ENCODE measurements at regions not wholly inside any gene's neighbourhood (a gene's known extent, or its start where the extent isn't known, plus 50 kb on each side); places are given as distances from the start of the nearest gene placed in this dataset.

DNA sequence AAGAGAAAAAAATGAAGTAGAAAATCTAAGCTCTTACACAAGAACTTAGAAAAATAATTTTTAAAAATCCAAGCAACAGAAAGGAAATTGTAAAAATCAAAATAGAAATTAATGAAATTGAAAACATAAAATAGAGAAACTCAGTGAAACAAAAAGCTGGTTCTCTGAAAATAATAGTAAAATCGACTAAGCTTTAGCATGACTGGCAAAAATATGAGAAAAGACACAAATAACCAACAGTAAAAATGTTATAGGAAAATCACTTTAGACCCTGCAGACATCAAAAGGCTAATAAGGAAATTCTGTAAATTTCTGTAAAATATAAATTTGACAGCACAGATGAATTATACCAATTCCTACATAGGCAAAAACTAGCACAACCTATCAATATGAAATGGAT, 768.9 kb upstream of the LRRTM1 start:
- no peak for DNase-seq (ENCODE audit: low spot score)
- TF ChIP-seq, protein P1, sequence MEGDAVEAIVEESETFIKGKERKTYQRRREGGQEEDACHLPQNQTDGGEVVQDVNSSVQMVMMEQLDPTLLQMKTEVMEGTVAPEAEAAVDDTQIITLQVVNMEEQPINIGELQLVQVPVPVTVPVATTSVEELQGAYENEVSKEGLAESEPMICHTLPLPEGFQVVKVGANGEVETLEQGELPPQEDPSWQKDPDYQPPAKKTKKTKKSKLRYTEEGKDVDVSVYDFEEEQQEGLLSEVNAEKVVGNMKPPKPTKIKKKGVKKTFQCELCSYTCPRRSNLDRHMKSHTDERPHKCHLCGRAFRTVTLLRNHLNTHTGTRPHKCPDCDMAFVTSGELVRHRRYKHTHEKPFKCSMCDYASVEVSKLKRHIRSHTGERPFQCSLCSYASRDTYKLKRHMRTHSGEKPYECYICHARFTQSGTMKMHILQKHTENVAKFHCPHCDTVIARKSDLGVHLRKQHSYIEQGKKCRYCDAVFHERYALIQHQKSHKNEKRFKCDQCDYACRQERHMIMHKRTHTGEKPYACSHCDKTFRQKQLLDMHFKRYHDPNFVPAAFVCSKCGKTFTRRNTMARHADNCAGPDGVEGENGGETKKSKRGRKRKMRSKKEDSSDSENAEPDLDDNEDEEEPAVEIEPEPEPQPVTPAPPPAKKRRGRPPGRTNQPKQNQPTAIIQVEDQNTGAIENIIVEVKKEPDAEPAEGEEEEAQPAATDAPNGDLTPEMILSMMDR (IDR thresholded peaks at IDR 0.05; ENCODE audit: extremely low read depth, missing control alignments), result no peak

DNA sequence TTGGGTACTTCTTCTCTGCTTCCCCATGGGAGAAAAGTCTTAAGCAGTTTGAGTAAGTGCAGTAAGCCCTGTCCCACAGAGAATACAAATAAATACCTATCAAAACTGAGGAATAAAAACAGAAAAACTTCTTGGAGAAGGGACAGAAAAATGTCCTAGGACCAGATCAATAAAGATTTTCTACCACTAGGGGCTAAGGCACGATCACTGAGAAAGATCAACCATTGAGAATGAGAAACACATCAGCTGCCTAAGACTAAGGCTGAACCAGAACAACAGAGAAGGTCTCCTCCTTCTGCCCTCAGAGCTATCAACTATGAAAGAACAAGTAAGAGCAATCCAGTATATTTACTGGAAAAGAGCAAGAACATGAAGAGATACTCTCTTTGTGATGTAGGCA, 763.6 kb upstream of the LRRTM1 start:
- TF ChIP-seq, protein P1 (IDR thresholded peaks at IDR 0.05; ENCODE audit: extremely low read depth, missing control alignments), result no peak
- DNase-seq (ENCODE audit: low spot score), result no peak

DNA sequence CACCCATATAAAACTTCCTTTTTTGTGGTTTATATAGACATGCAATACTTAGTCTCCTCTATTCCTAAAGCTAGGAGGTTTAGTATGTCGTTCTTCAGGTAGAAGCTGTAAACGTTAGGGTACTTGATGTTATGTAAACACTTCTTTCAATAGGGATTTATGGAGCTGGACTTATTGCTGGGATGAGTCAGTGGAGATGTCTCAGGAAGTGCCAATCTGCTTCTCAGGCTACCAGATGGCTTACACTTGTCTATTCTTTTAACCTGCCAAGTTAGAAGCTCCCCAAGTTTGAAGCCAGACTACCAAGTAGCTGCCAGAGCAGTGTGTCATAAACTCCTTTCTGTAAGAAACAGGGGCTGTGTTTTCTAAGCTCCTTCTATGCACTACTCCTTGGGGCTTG, 756.5 kb upstream of the LRRTM1 start:
- no peak for DNase-seq (ENCODE audit: low spot score)

DNA sequence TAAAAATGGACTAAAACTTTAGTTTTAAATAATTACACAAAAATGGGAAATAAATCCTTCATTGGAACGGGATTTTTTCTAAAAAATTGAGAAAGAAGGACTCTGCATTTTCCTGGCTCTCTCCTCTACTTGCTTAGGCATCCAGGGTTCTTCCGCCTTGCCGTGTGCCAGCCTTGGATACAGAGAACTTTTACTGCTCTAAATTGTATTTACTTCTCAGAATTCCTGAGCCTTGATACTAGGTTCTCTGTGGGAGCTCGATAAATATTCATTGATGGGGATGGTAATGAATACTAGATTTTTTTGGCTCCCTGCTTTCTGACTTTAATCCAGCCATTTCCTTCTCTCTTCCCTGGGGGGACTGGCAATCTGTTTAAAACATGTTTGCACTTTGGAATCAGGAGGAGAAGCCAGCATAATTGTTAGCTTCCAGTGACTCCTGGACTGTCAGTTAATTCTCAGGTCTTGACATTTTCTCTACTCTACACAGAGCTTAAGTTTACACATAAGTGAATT, 746.1 kb upstream of the LRRTM1 start:
- TF ChIP-seq, protein P1 (IDR thresholded peaks at IDR 0.05; ENCODE audit: extremely low read depth, missing control alignments), result no peak
- no peak for DNase-seq (ENCODE audit: low spot score)

More for the DNA sequence above, 756.5 kb upstream of the LRRTM1 start:
- TF ChIP-seq, protein P1 (IDR thresholded peaks at IDR 0.05; ENCODE audit: extremely low read depth, missing control alignments), result no peak

DNA sequence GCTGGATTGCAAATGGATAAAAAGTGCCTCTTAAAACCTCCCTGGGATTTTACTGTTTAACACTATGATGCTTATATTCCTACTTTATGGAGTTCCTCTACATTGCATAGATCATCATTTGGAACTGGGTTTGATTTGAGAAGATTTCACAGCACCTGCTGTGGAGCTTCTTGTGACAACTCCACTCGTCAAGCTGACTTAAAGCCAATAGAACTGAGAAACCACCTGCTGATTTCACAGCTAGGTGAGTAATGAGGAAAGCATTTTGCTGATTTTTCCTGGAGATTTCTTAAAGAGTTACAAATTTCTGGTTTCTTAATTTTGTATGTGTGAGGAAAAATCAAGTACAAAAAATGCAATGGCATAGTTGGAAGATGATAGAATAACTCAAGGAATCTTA, 739.1 kb upstream of the LRRTM1 start:
- no peak for DNase-seq (ENCODE audit: low spot score)
- TF ChIP-seq, protein P1 (IDR thresholded peaks at IDR 0.05; ENCODE audit: extremely low read depth, missing control alignments), result no peak

DNA sequence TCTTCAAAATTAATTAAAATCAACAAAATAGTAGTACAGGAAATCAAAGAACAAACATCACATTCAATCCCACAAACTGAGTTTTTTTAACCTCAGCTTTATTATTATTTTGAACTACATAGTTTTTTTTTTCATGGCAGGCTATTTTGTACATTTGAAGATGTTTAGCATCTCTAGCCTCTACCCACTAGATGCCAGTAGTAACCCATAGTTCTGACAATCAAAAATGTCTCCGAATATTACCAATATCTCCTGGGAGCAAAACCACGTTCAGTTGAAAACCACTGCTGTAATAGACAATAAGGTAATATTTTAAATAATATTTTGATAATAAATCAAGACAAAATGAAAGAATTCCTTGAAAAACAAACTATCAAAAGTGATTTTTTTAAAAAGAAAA, 702.6 kb upstream of the LRRTM1 start:
- TF ChIP-seq, protein P1 (IDR thresholded peaks at IDR 0.05; ENCODE audit: extremely low read depth, missing control alignments), result no peak
- no peak for DNase-seq (ENCODE audit: low spot score)

DNA sequence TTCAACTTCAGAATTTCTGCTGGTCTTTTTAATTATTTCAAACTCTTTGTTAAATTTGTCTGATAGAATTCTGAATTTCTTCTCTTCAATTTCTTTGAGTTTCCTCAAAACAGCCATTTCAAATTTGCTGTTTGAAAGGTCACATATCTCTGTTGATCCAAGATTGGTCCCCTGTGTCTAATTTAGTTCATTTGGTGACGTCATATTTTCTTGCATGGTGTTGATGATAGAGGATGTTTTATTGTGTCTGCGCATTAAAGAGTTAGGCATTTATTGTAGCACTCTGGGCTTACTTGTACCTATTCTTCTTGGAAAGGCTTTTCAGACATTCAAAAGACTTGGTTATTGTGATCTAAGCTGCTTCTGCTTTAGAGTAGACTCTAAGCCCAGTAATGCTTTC, 698.4 kb upstream of the LRRTM1 start:
- no peak for DNase-seq (ENCODE audit: low spot score)
- TF ChIP-seq, protein P1 (IDR thresholded peaks at IDR 0.05; ENCODE audit: extremely low read depth, missing control alignments), result no peak

Data from GM20000 (cell line).